T-cell (primary cell): ENCODE measurements at regions not wholly inside any gene's neighbourhood (a gene's known extent, or its start where the extent isn't known, plus 50 kb on each side); places are given as distances from the start of the nearest gene placed in this dataset.

Experiments
- ATAC-seq, 4 experiments: fragments of 200-7000 bp in 3 of 4; fragments of 150-1000 bp in 1 of 4; cut with Tn5 transposase; replicated peaks in 1 of 4; 1 replicate in 3 of 4; 2 replicates in 1 of 4; pipeline ENCODE4 v1.10.0; 2021; ENCODE audit warnings: moderate library complexity in 3 of 4, mild to moderate bottlenecking in 2 of 4, moderate number of reproducible peaks in 1 of 4
- CTCF ChIA-PET, 2 donors: fragments of 300-600 bp; sonication (Branson Sonifier 250); formaldehyde crosslinking; loops; one replicate each; lab custom pipeline; 2022; ENCODE audit warnings: antibody characterized with exemption in 2 of 2; lab: Charles Lee
- POLR2A ChIA-PET, 2 donors: fragments of 300-600 bp; sonication (Branson Sonifier 250); formaldehyde crosslinking; loops; one replicate each; lab custom pipeline; 2022; ENCODE audit warnings: antibody characterized with exemption in 2 of 2; lab: Charles Lee
- DNase-seq, 35 experiments: peaks; one replicate each; pipeline versions ENCODE4 v3.0.0 to v3.0.0-alpha.2; 2013 to 2023
- H3K27ac ChIP-seq: one replicate; pipeline ENCODE4 v1.5.1; 2013; ENCODE audit warnings: low read length
- H3K27me3 ChIP-seq, 2 experiments: replicated peaks in 1 of 2; 1 replicate in 1 of 2; 2 replicates in 1 of 2; pipeline versions ENCODE4 v1.6.1 to v1.7.0; 2013; ENCODE audit warnings: low read length in 1 of 2, mixed read lengths in 1 of 2; ENCODE audit not compliant: control insufficient read depth in 2 of 2, insufficient read depth in 2 of 2; ENCODE audit errors: extremely low read depth in 1 of 2
- H3K36me3 ChIP-seq, 2 donors: 1 replicate in 1 of 2; 2 replicates in 1 of 2; pipeline versions ENCODE4 v1.6.1 to v1.7.0; 2013; ENCODE audit warnings: low read length in 1 of 2; ENCODE audit not compliant: control insufficient read depth in 2 of 2, insufficient read depth in 1 of 2; ENCODE audit errors: extremely low read depth in 1 of 2
- H3K4me1 ChIP-seq, 2 experiments: 1 replicate in 1 of 2; 2 replicates in 1 of 2; pipeline versions ENCODE4 v1.6.1 to v1.7.0; 2013; ENCODE audit warnings: low read length in 2 of 2, mixed read lengths in 1 of 2; ENCODE audit not compliant: insufficient read depth in 2 of 2, control insufficient read depth in 1 of 2; ENCODE audit errors: extremely low read depth in 1 of 2
- H3K4me3 ChIP-seq, 2 donors: 1 replicate in 1 of 2; 2 replicates in 1 of 2; pipeline versions ENCODE4 v1.5.1 to v1.7.0; 2013; ENCODE audit warnings: mild to moderate bottlenecking in 2 of 2, low read length in 1 of 2, moderate library complexity in 1 of 2; ENCODE audit not compliant: control insufficient read depth in 1 of 2; ENCODE audit errors: extremely low read depth in 1 of 2
- H3K9me3 ChIP-seq: 2 replicates; pipeline ENCODE4 v1.7.0; 2013
- H3K27ac Mint-ChIP-seq, 2 donors: one replicate each; pipeline ENCODE4 v1.8.0; 2020 to 2021; ENCODE audit warnings: mild to moderate bottlenecking in 2 of 2, mixed read lengths in 2 of 2
- H3K27me3 Mint-ChIP-seq, 2 donors: one replicate each; pipeline ENCODE4 v1.8.0; 2021 to 2022; ENCODE audit warnings: mixed read lengths in 2 of 2
- H3K36me3 Mint-ChIP-seq: one replicate; pipeline ENCODE4 v1.8.0; 2021; ENCODE audit warnings: mixed read lengths
- H3K4me1 Mint-ChIP-seq, 3 donors: one replicate each; pipeline ENCODE4 v1.8.0; 2020 to 2022; ENCODE audit warnings: mixed read lengths in 3 of 3, mild to moderate bottlenecking in 1 of 3
- H3K4me3 Mint-ChIP-seq, 3 donors: one replicate each; pipeline ENCODE4 v1.8.0; 2020 to 2022; ENCODE audit warnings: mild to moderate bottlenecking in 3 of 3, mixed read lengths in 3 of 3, moderate library complexity in 3 of 3
- H3K9me3 Mint-ChIP-seq, 3 donors: one replicate each; pipeline ENCODE4 v1.8.0; 2020 to 2022; ENCODE audit warnings: mixed read lengths in 3 of 3
- WGBS: methylation state at CpG from one replicate; pipeline ENCODE4 v1.1.5; 2013; ENCODE audit warnings: missing lambda C conversion rate; ENCODE audit not compliant: insufficient coverage; 5-methylcytosine and 5-hydroxymethylcytosine counted together

GRCh38 chr11:105332171-105332570, 192.6 kb upstream of the CARD18 start:
- H3K4me3 Mint-ChIP-seq: no peak overlapping the region
- H3K27me3 ChIP-seq: peaks cover 0 to 11% of the 10 kb centered on the region in 2 experiments
- WGBS: 80% methylated on average over 1 of the region's 3 CpGs
- no peak overlapping the region for H3K27ac Mint-ChIP-seq
- no peaks in the 10 kb centered on the region for H3K27me3 Mint-ChIP-seq
- H3K4me1 ChIP-seq: no peaks in the 10 kb centered on the region
- no peaks in the 10 kb centered on the region for H3K4me1 Mint-ChIP-seq
- no peak overlapping the region for H3K27ac ChIP-seq
- no peaks in the 10 kb centered on the region for H3K36me3 ChIP-seq
- no peak overlapping the region for H3K4me3 ChIP-seq
- ChIA-PET POLR2A (no interaction called here), CTCF (no interaction called here)
- H3K36me3 Mint-ChIP-seq: no peaks in the 10 kb centered on the region
- no peak for ATAC-seq
- no peak for DNase-seq
- H3K9me3 ChIP-seq: no peaks in the 10 kb centered on the region
- H3K9me3 Mint-ChIP-seq: peaks cover 0 to 6% (median 5%) of the 10 kb centered on the region in 3 donors

GRCh38 chr11:105328061-105328460, 188.5 kb upstream of the CARD18 start:
- no peak for ATAC-seq
- CTCF ChIA-PET: interaction anchor here in 1 of 2 donors (0.6 kb wide), 1 partner anchor 30 kb away, joined by 3 read pairs; no protein-coding TSS in a partner anchor

GRCh38 chr11:105324156-105324555, 184.6 kb upstream of the CARD18 start:
- Mint-ChIP-seq H3K36me3 (no peaks in the 10 kb centered on the region), H3K9me3 (no peaks in the 10 kb centered on the region), H3K27ac (no peak overlapping the region), H3K4me1 (no peaks in the 10 kb centered on the region), H3K27me3 (peaks cover under 1 to 4% of the 10 kb centered on the region in 2 donors), H3K4me3 (no peak overlapping the region)
- Histone ChIP-seq H3K27me3 (no peaks in the 10 kb centered on the region), H3K27ac (no peak overlapping the region), H3K9me3 (no peaks in the 10 kb centered on the region), H3K4me1 (no peaks in the 10 kb centered on the region), H3K36me3 (no peaks in the 10 kb centered on the region), H3K4me3 (no peak overlapping the region)
- no peak for DNase-seq
- WGBS: 89% methylated on average over 6 of the region's 7 CpGs
- ChIA-PET POLR2A (no interaction called here), CTCF (no interaction called here)
- no peak for ATAC-seq

More at GRCh38 chr11:105328061-105328460, 188.5 kb upstream of the CARD18 start:
- WGBS: 75% methylated on average over 1 of the region's 1 CpG
- no peaks in the 10 kb centered on the region for H3K36me3 ChIP-seq
- H3K27me3 ChIP-seq: no peaks in the 10 kb centered on the region
- H3K27ac ChIP-seq: no peak overlapping the region
- no peak overlapping the region for H3K27ac Mint-ChIP-seq
- no peak for DNase-seq
- H3K4me3 Mint-ChIP-seq: no peak overlapping the region
- H3K4me1 ChIP-seq: no peaks in the 10 kb centered on the region
- H3K27me3 Mint-ChIP-seq: no peaks in the 10 kb centered on the region
- H3K4me1 Mint-ChIP-seq: no peaks in the 10 kb centered on the region
- H3K4me3 ChIP-seq: no peak overlapping the region
- POLR2A ChIA-PET: interaction anchor here in 1 of 2 donors (0.6 kb wide), 1 partner anchor 407 kb away, joined by 3 read pairs; no protein-coding TSS in a partner anchor
- H3K9me3 ChIP-seq: no peaks in the 10 kb centered on the region
- H3K9me3 Mint-ChIP-seq: no peaks in the 10 kb centered on the region
- no peaks in the 10 kb centered on the region for H3K36me3 Mint-ChIP-seq

GRCh38 chr11:105321696-105322095, 182.1 kb upstream of the CARD18 start:
- H3K27ac Mint-ChIP-seq: no peak overlapping the region
- POLR2A ChIA-PET: no interaction called here
- Histone ChIP-seq H3K27ac (no peak overlapping the region), H3K4me3 (no peak overlapping the region), H3K27me3 (peaks cover 0 to 2% of the 10 kb centered on the region in 2 experiments), H3K4me1 (no peaks in the 10 kb centered on the region), H3K9me3 (no peaks in the 10 kb centered on the region), H3K36me3 (no peaks in the 10 kb centered on the region)
- H3K4me3 Mint-ChIP-seq: no peak overlapping the region
- CTCF ChIA-PET: no interaction called here
- no CpG with 5 or more reads among the region's 2 CpGs for WGBS
- H3K36me3 Mint-ChIP-seq: no peaks in the 10 kb centered on the region
- ATAC-seq: no peak
- no peak for DNase-seq
- peaks cover 3 to 7% of the 10 kb centered on the region in 2 donors for H3K27me3 Mint-ChIP-seq
- no peaks in the 10 kb centered on the region for H3K4me1 Mint-ChIP-seq
- no peaks in the 10 kb centered on the region for H3K9me3 Mint-ChIP-seq

- H3K27me3 ChIP-seq: peaks cover 0 to 2% of the 10 kb centered on the region in 2 experiments
- ChIA-PET CTCF (interaction anchor here in 1 of 2 donors (0.7 kb wide), 1 partner anchor 14 kb away, joined by 3 read pairs; no protein-coding TSS in a partner anchor), POLR2A (interaction anchor here in 1 of 2 donors (0.6 kb wide), 1 partner anchor 45 kb away, joined by 4 read pairs; no protein-coding TSS in a partner anchor)
- Mint-ChIP-seq H3K4me1 (no peaks in the 10 kb centered on the region), H3K27me3 (peaks cover 3 to 7% of the 10 kb centered on the region in 2 donors), H3K36me3 (no peaks in the 10 kb centered on the region), H3K9me3 (no peaks in the 10 kb centered on the region), H3K27ac (no peak overlapping the region), H3K4me3 (no peak overlapping the region)
- no peaks in the 10 kb centered on the region for H3K4me1 ChIP-seq
- ATAC-seq (no peak), DNase-seq (no peak)
- H3K36me3 ChIP-seq: no peaks in the 10 kb centered on the region
- H3K9me3 ChIP-seq: no peaks in the 10 kb centered on the region
- no peak overlapping the region for H3K27ac ChIP-seq
- 77% methylated on average over 1 of the region's 2 CpGs for WGBS
- H3K4me3 ChIP-seq: no peak overlapping the region
Observed at GRCh38 chr11:105315287-105315686, 175.7 kb upstream of the CARD18 start.

GRCh38 chr11:105312266-105312665, 172.7 kb upstream of the CARD18 start:
- Histone ChIP-seq H3K27me3 (no peaks in the 10 kb centered on the region), H3K4me1 (no peaks in the 10 kb centered on the region), H3K36me3 (no peaks in the 10 kb centered on the region), H3K4me3 (no peak overlapping the region), H3K27ac (no peak overlapping the region), H3K9me3 (no peaks in the 10 kb centered on the region)
- ATAC-seq (no peak), DNase-seq (no peak)
- CTCF ChIA-PET: no interaction called here
- no peak overlapping the region for H3K27ac Mint-ChIP-seq
- no CpG with 5 or more reads among the region's 2 CpGs for WGBS
- H3K27me3 Mint-ChIP-seq: no peaks in the 10 kb centered on the region
- POLR2A ChIA-PET: no interaction called here
- no peaks in the 10 kb centered on the region for H3K9me3 Mint-ChIP-seq
- H3K4me1 Mint-ChIP-seq: no peaks in the 10 kb centered on the region
- no peak overlapping the region for H3K4me3 Mint-ChIP-seq
- no peaks in the 10 kb centered on the region for H3K36me3 Mint-ChIP-seq
